GM12878 (cell line): ENCODE measurements at regions not wholly inside any gene's neighbourhood (a gene's known extent, or its start where the extent isn't known, plus 50 kb on each side); places are given as distances from the start of the nearest gene placed in this dataset.

Experiments used
- ATAC-seq: fragments of 200-7000 bp; cut with Tn5 transposase; 3 replicates; pipeline ENCODE4 v1.9.1; 2020; ENCODE audit warnings: mild to moderate bottlenecking, moderate library complexity
- BruUV-seq: library from RNA; stranded (reverse); fragments of 400-500 nt; replicated peaks from 2 replicates; lab custom pipeline; 2021; lab: Mats Ljungman, UMichigan
- CTCF ChIA-PET: fragments of 300-600 bp; sonication (Branson Sonifier 250); formaldehyde crosslinking; extraction: SDS; loops from one replicate; lab custom pipeline; 2021; ENCODE audit warnings: inconsistent platforms; lab: Yijun Ruan, JAX
- POLR2A ChIA-PET: fragments of 350-600 bp; formaldehyde crosslinking; extraction: SDS; loops from one replicate; lab custom pipeline; 2021; ENCODE audit warnings: inconsistent platforms; lab: Charles Lee
- RAD21 ChIA-PET: fragments of 300-600 bp; sonication (Branson Sonifier 250); formaldehyde crosslinking; loops from one replicate; lab custom pipeline; 2023; ENCODE audit warnings: antibody characterized with exemption; ENCODE audit not compliant: unreplicated experiment; lab: Charles Lee
- SMC1A ChIA-PET: fragments of 300-600 bp; sonication (Branson Sonifier 250); formaldehyde crosslinking; loops from one replicate; lab custom pipeline; 2023; ENCODE audit not compliant: unreplicated experiment, uncharacterized antibody; lab: Charles Lee
- DNase-seq: peaks from one replicate; pipeline ENCODE4 v3.0.0-alpha.2; 2011; ENCODE audit warnings: low read depth, low spot score
- FAIRE-seq: peaks from 3 replicates; lab custom pipeline; 2011; peaks lifted over from hg19 to GRCh38; lab: Jason Lieb, UNC
- H2AFZ ChIP-seq: 2 replicates; pipeline ENCODE4 v1.6.0; 2011; ENCODE audit warnings: low read depth, low read length, control low read depth; ENCODE audit not compliant: control insufficient read depth
- H3K27ac ChIP-seq: 2 replicates; pipeline ENCODE4 v1.5.1; 2011; ENCODE audit warnings: control low read depth; ENCODE audit not compliant: control insufficient read depth, insufficient read depth
- H3K27me3 ChIP-seq, 2 experiments: replicated peaks in 1 of 2; 2 replicates each; pipeline versions ENCODE4 v1.6.0 to v1.6.1; 2011; ENCODE audit warnings: low read length in 1 of 2; ENCODE audit not compliant: control insufficient read depth in 2 of 2, insufficient read depth in 2 of 2
- H3K36me3 ChIP-seq, 2 experiments: 2 replicates each; pipeline ENCODE4 v1.5.1; 2011; ENCODE audit warnings: low read length in 1 of 2; ENCODE audit not compliant: control insufficient read depth in 2 of 2, insufficient read depth in 2 of 2
- H3K4me1 ChIP-seq: 2 replicates; pipeline ENCODE4 v1.6.1; 2011; ENCODE audit warnings: mild to moderate bottlenecking, low read length, moderate library complexity, mixed read lengths; ENCODE audit not compliant: control insufficient read depth, insufficient read depth
- H3K4me2 ChIP-seq: 2 replicates; pipeline ENCODE4 v1.6.0; 2011; ENCODE audit warnings: control low read depth; ENCODE audit not compliant: control insufficient read depth, insufficient read depth
- H3K4me3 ChIP-seq: fragments of 200-600 bp; sonication (generic); 2 replicates; pipeline ENCODE4 v1.5.1; 2016
- H3K79me2 ChIP-seq: 2 replicates; pipeline ENCODE4 v1.6.0; 2011; ENCODE audit warnings: low read length; ENCODE audit not compliant: control insufficient read depth, insufficient read depth
- H3K9ac ChIP-seq: 2 replicates; pipeline ENCODE4 v1.8.0; 2011; ENCODE audit warnings: low read length, control low read depth, mixed read lengths; ENCODE audit not compliant: control insufficient read depth, insufficient read depth
- H3K9me3 ChIP-seq: replicated peaks from 3 replicates; pipeline ENCODE4 v1.5.1; 2011; ENCODE audit warnings: mild to moderate bottlenecking, low read length; ENCODE audit not compliant: control insufficient read depth, insufficient read depth
- H4K20me1 ChIP-seq: 2 replicates; pipeline ENCODE4 v1.6.0; 2011; ENCODE audit not compliant: control insufficient read depth, insufficient read depth
- CHD2 ChIP-seq: IDR thresholded peaks from 2 replicates; pipeline ENCODE4 v1.6.1; 2011; ENCODE audit warnings: low read depth, low read length, improper control_type of control experiment, borderline replicate concordance
- IKZF1 ChIP-seq: fragments of 450-650 bp; conservative IDR thresholded peaks from 2 replicates; pipeline ENCODE4 v1.6.1; 2017; ENCODE audit warnings: antibody characterized with exemption, mild to moderate bottlenecking
- IRF4 ChIP-seq: IDR thresholded peaks from 2 replicates; pipeline ENCODE4 v1.6.1; 2011; ENCODE audit warnings: low read depth, low read length
- NFYB ChIP-seq: IDR thresholded peaks from 2 replicates; pipeline ENCODE4 v1.6.1; 2011; ENCODE audit warnings: low read depth, mild to moderate bottlenecking, low read length, improper control_type of control experiment, moderate library complexity; ENCODE audit not compliant: insufficient read depth
- PAX5 ChIP-seq: IDR thresholded peaks from 2 replicates; pipeline ENCODE4 v1.6.1; 2011; ENCODE audit warnings: low read depth, low read length, borderline replicate concordance
- RUNX3 ChIP-seq: IDR thresholded peaks from 2 replicates; pipeline ENCODE4 v1.6.1; 2012; ENCODE audit warnings: low read length, inconsistent platforms
- YBX1 ChIP-seq: fragments of 450-650 bp; IDR thresholded peaks from 2 replicates; pipeline ENCODE4 v1.6.1; 2016; ENCODE audit warnings: antibody characterized with exemption
- ZSCAN29 ChIP-seq: fragments of 450-650 bp; IDR thresholded peaks from 2 replicates; pipeline ENCODE4 v1.6.1; 2017; ENCODE audit warnings: mild to moderate bottlenecking, moderate library complexity
- WGBS: methylation state at CpG from one replicate; pipeline ENCODE4 v1.1.6; 2016; ENCODE audit warnings: low lambda C conversion rate; ENCODE audit not compliant: insufficient replicate concordance, insufficient coverage; ENCODE audit errors: missing lambda C conversion rate; 5-methylcytosine and 5-hydroxymethylcytosine counted together
- in situ Hi-C: fragments of 300-500 bp; cut with MboI; formaldehyde crosslinking; loops from 9 replicates; pipeline ENCODE4 v1.14.3; 2018; ENCODE audit warnings: mixed read lengths
- intact Hi-C: fragments of 100-400 bp; cut with micrococcal nuclease; formaldehyde crosslinking; loops from one replicate; pipeline ENCODE4 v1.14.2; 2022; ENCODE audit not compliant: unreplicated experiment
- TF ChIP-seq, protein P1 (sequence below): fragments of 150-350 bp; IDR thresholded peaks from 2 replicates; pipeline ENCODE4 v1.6.1; 2014; ENCODE audit warnings: mild to moderate bottlenecking, low read depth, low read length
- TF ChIP-seq, protein P2 (sequence below): fragments of 450-650 bp; IDR thresholded peaks from 2 replicates; pipeline ENCODE4 v1.6.1; 2016; ENCODE audit warnings: mild to moderate bottlenecking
- TF ChIP-seq, protein P3 (sequence below): fragments of 150-350 bp; IDR thresholded peaks from 2 replicates; pipeline ENCODE4 v1.6.1; 2016; ENCODE audit warnings: low read depth, low read length

DNA sequence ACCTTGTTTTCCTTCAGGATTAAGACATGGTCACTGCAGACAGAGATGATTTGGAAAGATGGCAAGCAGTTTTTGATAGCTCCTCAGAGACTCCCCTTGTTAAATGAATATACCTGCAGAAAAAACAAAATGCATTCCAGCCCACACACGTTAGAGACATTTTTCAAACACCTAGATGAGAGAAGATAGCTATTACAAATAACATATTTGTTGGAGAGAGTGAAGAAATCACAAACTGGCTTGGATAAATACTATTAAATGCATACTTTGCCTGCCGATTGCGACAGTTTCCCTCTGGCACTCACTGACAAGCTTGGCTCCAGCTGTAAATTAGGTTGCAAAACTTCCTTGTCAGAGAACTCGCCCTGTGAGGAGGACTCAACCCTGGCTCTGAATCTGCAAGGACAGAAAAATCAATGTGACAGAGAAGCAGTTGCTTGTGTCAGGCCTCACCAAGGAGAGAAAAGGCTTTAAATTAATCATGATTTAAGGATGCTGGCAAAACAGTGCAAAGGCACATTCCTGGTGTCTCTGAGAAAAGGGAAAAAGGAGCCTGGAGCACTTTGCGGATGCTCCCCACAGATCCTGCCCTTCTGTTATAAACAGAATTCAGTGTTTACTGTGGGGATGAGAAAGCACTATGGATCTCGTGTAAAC lies 423.7 kb upstream of the MARCKS start:
- Histone ChIP-seq H3K79me2 (no peaks in the 10 kb centered on the region), H2AFZ (no peak overlapping the region), H3K36me3 (no peaks in the 10 kb centered on the region), H4K20me1 (no peaks in the 10 kb centered on the region), H3K9ac (no peak overlapping the region), H3K27ac (no peak overlapping the region), H3K4me3 (no peak overlapping the region), H3K27me3 (no peaks in the 10 kb centered on the region), H3K4me2 (no peak overlapping the region), H3K9me3 (no peaks in the 10 kb centered on the region), H3K4me1 (no peaks in the 10 kb centered on the region)
- DNase-seq (no peak), FAIRE-seq (no peak), ATAC-seq (no peak)
- ChIA-PET SMC1A (no interaction called here), CTCF (interaction anchor here (1.0 kb wide), 1 partner anchor 21 kb away, joined by 3 read pairs; no protein-coding TSS in a partner anchor), RAD21 (no interaction called here), POLR2A (no interaction called here)
- no TSS peak for BruUV-seq
- WGBS = 80% methylated on average over 6 of the region's 6 CpGs
- no peak for TF ChIP-seq YBX1
- TF ChIP-seq IKZF1 = no peak
- TF ChIP-seq, protein P1, sequence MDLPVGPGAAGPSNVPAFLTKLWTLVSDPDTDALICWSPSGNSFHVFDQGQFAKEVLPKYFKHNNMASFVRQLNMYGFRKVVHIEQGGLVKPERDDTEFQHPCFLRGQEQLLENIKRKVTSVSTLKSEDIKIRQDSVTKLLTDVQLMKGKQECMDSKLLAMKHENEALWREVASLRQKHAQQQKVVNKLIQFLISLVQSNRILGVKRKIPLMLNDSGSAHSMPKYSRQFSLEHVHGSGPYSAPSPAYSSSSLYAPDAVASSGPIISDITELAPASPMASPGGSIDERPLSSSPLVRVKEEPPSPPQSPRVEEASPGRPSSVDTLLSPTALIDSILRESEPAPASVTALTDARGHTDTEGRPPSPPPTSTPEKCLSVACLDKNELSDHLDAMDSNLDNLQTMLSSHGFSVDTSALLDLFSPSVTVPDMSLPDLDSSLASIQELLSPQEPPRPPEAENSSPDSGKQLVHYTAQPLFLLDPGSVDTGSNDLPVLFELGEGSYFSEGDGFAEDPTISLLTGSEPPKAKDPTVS = no peak
- no peak for TF ChIP-seq RUNX3
- TF ChIP-seq NFYB = no peak
- TF ChIP-seq ZSCAN29 = no peak
- no peak for TF ChIP-seq PAX5
- no peak for TF ChIP-seq CHD2
- TF ChIP-seq, protein P2, sequence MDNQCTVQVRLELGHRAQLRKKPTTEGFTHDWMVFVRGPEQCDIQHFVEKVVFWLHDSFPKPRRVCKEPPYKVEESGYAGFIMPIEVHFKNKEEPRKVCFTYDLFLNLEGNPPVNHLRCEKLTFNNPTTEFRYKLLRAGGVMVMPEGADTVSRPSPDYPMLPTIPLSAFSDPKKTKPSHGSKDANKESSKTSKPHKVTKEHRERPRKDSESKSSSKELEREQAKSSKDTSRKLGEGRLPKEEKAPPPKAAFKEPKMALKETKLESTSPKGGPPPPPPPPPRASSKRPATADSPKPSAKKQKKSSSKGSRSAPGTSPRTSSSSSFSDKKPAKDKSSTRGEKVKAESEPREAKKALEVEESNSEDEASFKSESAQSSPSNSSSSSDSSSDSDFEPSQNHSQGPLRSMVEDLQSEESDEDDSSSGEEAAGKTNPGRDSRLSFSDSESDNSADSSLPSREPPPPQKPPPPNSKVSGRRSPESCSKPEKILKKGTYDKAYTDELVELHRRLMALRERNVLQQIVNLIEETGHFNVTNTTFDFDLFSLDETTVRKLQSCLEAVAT = no peak
- TF ChIP-seq, protein P3, sequence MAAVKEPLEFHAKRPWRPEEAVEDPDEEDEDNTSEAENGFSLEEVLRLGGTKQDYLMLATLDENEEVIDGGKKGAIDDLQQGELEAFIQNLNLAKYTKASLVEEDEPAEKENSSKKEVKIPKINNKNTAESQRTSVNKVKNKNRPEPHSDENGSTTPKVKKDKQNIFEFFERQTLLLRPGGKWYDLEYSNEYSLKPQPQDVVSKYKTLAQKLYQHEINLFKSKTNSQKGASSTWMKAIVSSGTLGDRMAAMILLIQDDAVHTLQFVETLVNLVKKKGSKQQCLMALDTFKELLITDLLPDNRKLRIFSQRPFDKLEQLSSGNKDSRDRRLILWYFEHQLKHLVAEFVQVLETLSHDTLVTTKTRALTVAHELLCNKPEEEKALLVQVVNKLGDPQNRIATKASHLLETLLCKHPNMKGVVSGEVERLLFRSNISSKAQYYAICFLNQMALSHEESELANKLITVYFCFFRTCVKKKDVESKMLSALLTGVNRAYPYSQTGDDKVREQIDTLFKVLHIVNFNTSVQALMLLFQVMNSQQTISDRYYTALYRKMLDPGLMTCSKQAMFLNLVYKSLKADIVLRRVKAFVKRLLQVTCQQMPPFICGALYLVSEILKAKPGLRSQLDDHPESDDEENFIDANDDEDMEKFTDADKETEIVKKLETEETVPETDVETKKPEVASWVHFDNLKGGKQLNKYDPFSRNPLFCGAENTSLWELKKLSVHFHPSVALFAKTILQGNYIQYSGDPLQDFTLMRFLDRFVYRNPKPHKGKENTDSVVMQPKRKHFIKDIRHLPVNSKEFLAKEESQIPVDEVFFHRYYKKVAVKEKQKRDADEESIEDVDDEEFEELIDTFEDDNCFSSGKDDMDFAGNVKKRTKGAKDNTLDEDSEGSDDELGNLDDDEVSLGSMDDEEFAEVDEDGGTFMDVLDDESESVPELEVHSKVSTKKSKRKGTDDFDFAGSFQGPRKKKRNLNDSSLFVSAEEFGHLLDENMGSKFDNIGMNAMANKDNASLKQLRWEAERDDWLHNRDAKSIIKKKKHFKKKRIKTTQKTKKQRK = no peak
- TF ChIP-seq IRF4 = no peak
- in situ Hi-C loops = no loop called here
- intact Hi-C loops = no loop called here
